Esophagus (tissue), 2 donors: ENCODE measurements at regions not wholly inside any gene's neighbourhood (a gene's known extent, or its start where the extent isn't known, plus 50 kb on each side); places are given as distances from the start of the nearest gene placed in this dataset.

Source experiments
- H3K27ac ChIP-seq, 2 donors: one replicate each; pipeline ENCODE4 v1.5.1; 2013; ENCODE audit warnings: low read depth in 2 of 2, mild to moderate bottlenecking in 2 of 2, inconsistent platforms in 1 of 2, low read length in 1 of 2, moderate library complexity in 1 of 2
- H3K27me3 ChIP-seq, 2 donors: one replicate each; pipeline ENCODE4 v1.6.1; 2013; ENCODE audit warnings: low read length in 2 of 2, control low read depth in 1 of 2, mild to moderate bottlenecking in 1 of 2; ENCODE audit not compliant: insufficient read depth in 2 of 2, control insufficient read depth in 1 of 2
- H3K36me3 ChIP-seq, 2 donors: one replicate each; pipeline ENCODE4 v1.6.1; 2013; ENCODE audit warnings: low read length in 1 of 2; ENCODE audit not compliant: control insufficient read depth in 2 of 2, insufficient read depth in 2 of 2
- H3K4me1 ChIP-seq, 2 donors: one replicate each; pipeline ENCODE4 v1.6.1; 2013; ENCODE audit warnings: low read length in 1 of 2; ENCODE audit not compliant: control insufficient read depth in 2 of 2, insufficient read depth in 2 of 2
- H3K4me3 ChIP-seq, 2 donors: one replicate each; pipeline ENCODE4 v1.5.1; 2013; ENCODE audit warnings: low read length in 2 of 2, mild to moderate bottlenecking in 2 of 2, low read depth in 1 of 2, moderate library complexity in 1 of 2
- H3K9me3 ChIP-seq, 2 donors: one replicate each; pipeline ENCODE4 v1.6.1; 2013; ENCODE audit warnings: mild to moderate bottlenecking in 2 of 2, low read depth in 1 of 2, low read length in 1 of 2, moderate library complexity in 1 of 2; ENCODE audit not compliant: control insufficient read depth in 2 of 2, insufficient read depth in 1 of 2
- WGBS, 2 donors: extraction: QIAGEN DNeasy Blood & Tissue Kit; methylation state at CpG; one replicate each; pipeline ENCODE4 v1.1.7; 2013; 5-methylcytosine and 5-hydroxymethylcytosine counted together
- donor health status: healthy with polysubstance abuse.
- donor health status: Bipolar disorder and iron deficiency.

- Histone ChIP-seq H3K4me1 (no peaks in the 10 kb centered on the region), H3K27ac (no peak overlapping the region)
- WGBS, 2 donors: 93 to 97% methylated on average over 1 of the region's 1 CpG
Observed at GRCh38 chr11:103650330-103650729, 386.1 kb upstream of the DDI1 start.

GRCh38 chr11:103651341-103651998 is 385.0 kb upstream of the DDI1 start:
- Histone ChIP-seq H3K27me3 (no peaks in the 10 kb centered on the region), H3K27ac (no peak overlapping the region), H3K9me3 (no peaks in the 10 kb centered on the region), H3K4me3 (no peak overlapping the region), H3K36me3 (no peaks in the 10 kb centered on the region), H3K4me1 (no peaks in the 10 kb centered on the region)
- 88% methylated on average over 5 of the region's 5 CpGs for WGBS, 2 donors

More at GRCh38 chr11:103650330-103650729, 386.1 kb upstream of the DDI1 start:
- Histone ChIP-seq H3K9me3 (no peaks in the 10 kb centered on the region), H3K4me3 (no peak overlapping the region), H3K36me3 (no peaks in the 10 kb centered on the region), H3K27me3 (no peaks in the 10 kb centered on the region)

GRCh38 chr11:103652013-103652412 is 384.4 kb upstream of the DDI1 start:
- Histone ChIP-seq H3K9me3 (no peaks in the 10 kb centered on the region), H3K27me3 (no peaks in the 10 kb centered on the region), H3K36me3 (no peaks in the 10 kb centered on the region), H3K27ac (no peak overlapping the region), H3K4me3 (no peak overlapping the region), H3K4me1 (no peaks in the 10 kb centered on the region)
- WGBS, 2 donors: 54 to 56% methylated on average over 1 of the region's 1 CpG

GRCh38 chr11:103656382-103656781 is 380.1 kb upstream of the DDI1 start:
- no peaks in the 10 kb centered on the region for H3K9me3 ChIP-seq
- H3K4me1 ChIP-seq: no peaks in the 10 kb centered on the region
- no peaks in the 10 kb centered on the region for H3K27me3 ChIP-seq
- WGBS, 2 donors: 95% methylated on average over 3 of the region's 3 CpGs
- no peak overlapping the region for H3K4me3 ChIP-seq
- H3K36me3 ChIP-seq: no peaks in the 10 kb centered on the region
- no peak overlapping the region for H3K27ac ChIP-seq

- H3K27me3 ChIP-seq: no peaks in the 10 kb centered on the region
- no peak overlapping the region for H3K4me3 ChIP-seq
- no peak overlapping the region for H3K27ac ChIP-seq
- H3K4me1 ChIP-seq: no peaks in the 10 kb centered on the region
- no peaks in the 10 kb centered on the region for H3K9me3 ChIP-seq
- H3K36me3 ChIP-seq: no peaks in the 10 kb centered on the region
Observed at GRCh38 chr11:103659206-103659618, 377.2 kb upstream of the DDI1 start.

- Histone ChIP-seq H3K4me1 (no peaks in the 10 kb centered on the region), H3K27ac (no peak overlapping the region), H3K27me3 (no peaks in the 10 kb centered on the region), H3K4me3 (no peak overlapping the region), H3K36me3 (no peaks in the 10 kb centered on the region), H3K9me3 (no peaks in the 10 kb centered on the region)
Observed at GRCh38 chr11:103659743-103660142, 376.7 kb upstream of the DDI1 start.

- Histone ChIP-seq H3K4me3 (no peak overlapping the region), H3K4me1 (no peaks in the 10 kb centered on the region), H3K36me3 (no peaks in the 10 kb centered on the region), H3K27me3 (no peaks in the 10 kb centered on the region), H3K27ac (no peak overlapping the region), H3K9me3 (no peaks in the 10 kb centered on the region)
Observed at GRCh38 chr11:103661185-103661584, 375.3 kb upstream of the DDI1 start.

GRCh38 chr11:103661991-103662390 is 374.4 kb upstream of the DDI1 start:
- Histone ChIP-seq H3K4me1 (no peaks in the 10 kb centered on the region), H3K27me3 (no peaks in the 10 kb centered on the region), H3K36me3 (no peaks in the 10 kb centered on the region), H3K27ac (no peak overlapping the region), H3K4me3 (no peak overlapping the region), H3K9me3 (no peaks in the 10 kb centered on the region)
- WGBS, 2 donors: 0% methylated on average over 1 of the region's 1 CpG

- H3K36me3 ChIP-seq: no peaks in the 10 kb centered on the region
- H3K27ac ChIP-seq: no peak overlapping the region
- H3K4me1 ChIP-seq: no peaks in the 10 kb centered on the region
- H3K27me3 ChIP-seq: no peaks in the 10 kb centered on the region
- H3K4me3 ChIP-seq: no peak overlapping the region
- H3K9me3 ChIP-seq: no peaks in the 10 kb centered on the region
- WGBS, 2 donors: 34 to 40% methylated on average over 2 of the region's 2 CpGs
Observed at GRCh38 chr11:103662880-103663279, 373.6 kb upstream of the DDI1 start.

- no peaks in the 10 kb centered on the region for H3K9me3 ChIP-seq
- WGBS, 2 donors: 76 to 93% methylated on average over 2 of the region's 2 CpGs
Observed at GRCh38 chr11:103668859-103669258, 367.6 kb upstream of the DDI1 start.

More at GRCh38 chr11:103668859-103669258, 367.6 kb upstream of the DDI1 start:
- Histone ChIP-seq H3K4me3 (no peak overlapping the region), H3K27me3 (no peaks in the 10 kb centered on the region), H3K36me3 (no peaks in the 10 kb centered on the region), H3K4me1 (no peaks in the 10 kb centered on the region), H3K27ac (no peak overlapping the region)
